Activated CD4-positive, alpha-beta memory T cell treated with anti-CD3 and anti-CD28 coated beads for 36 hours (primary cell): ENCODE measurements at regions not wholly inside any gene's neighbourhood (a gene's known extent, or its start where the extent isn't known, plus 50 kb on each side); places are given as distances from the start of the nearest gene placed in this dataset.
"Not testable (repeated sequence)": the region's sequence is repeated elsewhere in the genome, so short reads cannot be mapped to it uniquely, and the experiment has no call there.

Source experiments
- CTCF ChIA-PET: fragments of 350-600 bp; sonication (Branson Sonifier 250); formaldehyde crosslinking; loops from one replicate; lab custom pipeline; 2021; ENCODE audit warnings: antibody characterized with exemption, inconsistent platforms; lab: Charles Lee
- POLR2A ChIA-PET: fragments of 350-600 bp; sonication (Branson Sonifier 250); formaldehyde crosslinking; loops from one replicate; lab custom pipeline; 2021; ENCODE audit warnings: antibody characterized with exemption; lab: Charles Lee
- DNase-seq: peaks from one replicate; pipeline ENCODE4 v3.0.0-alpha.2; 2020
- H3K27ac Mint-ChIP-seq: one replicate; pipeline ENCODE4 v1.8.0; 2021; ENCODE audit warnings: mixed read lengths
- H3K27me3 Mint-ChIP-seq: one replicate; pipeline ENCODE4 v1.8.0; 2021; ENCODE audit warnings: mixed read lengths
- H3K36me3 Mint-ChIP-seq: one replicate; pipeline ENCODE4 v1.8.0; 2021; ENCODE audit warnings: mixed read lengths
- H3K4me1 Mint-ChIP-seq: one replicate; pipeline ENCODE4 v1.8.0; 2021; ENCODE audit warnings: low read depth, mixed read lengths
- H3K4me3 Mint-ChIP-seq: one replicate; pipeline ENCODE4 v1.8.0; 2021; ENCODE audit warnings: mild to moderate bottlenecking, mixed read lengths
- H3K9me3 Mint-ChIP-seq: one replicate; pipeline ENCODE4 v1.8.0; 2021; ENCODE audit warnings: mixed read lengths
- intact Hi-C: fragments of 100-400 bp; cut with micrococcal nuclease; formaldehyde crosslinking; loops from one replicate; pipeline ENCODE4 v1.15.1; 2023

GRCh38 chr13:23963184-23963931 lies 66.1 kb upstream of the C1QTNF9B start:
- no peaks in the 10 kb centered on the region for H3K27me3 Mint-ChIP-seq
- H3K9me3 Mint-ChIP-seq, result no peaks in the 10 kb centered on the region
- H3K4me3 Mint-ChIP-seq, result no peak overlapping the region
- ChIA-PET CTCF (interaction anchor here (1.4 kb wide), 1 partner anchor 257 kb away, joined by 4 read pairs; no protein-coding TSS in a partner anchor), POLR2A (no interaction called here)
- intact Hi-C loops, result loop anchor here (2.0 kb wide), 1 partner anchor 579 kb away; no protein-coding TSS in a partner anchor
- DNase-seq, result peak; percentile 38
- peak overlapping the region; percentile 68 for H3K27ac Mint-ChIP-seq
- peaks cover 38% of the 10 kb centered on the region for H3K4me1 Mint-ChIP-seq
- H3K36me3 Mint-ChIP-seq, result no peaks in the 10 kb centered on the region

- H3K27me3 Mint-ChIP-seq, result no peaks in the 10 kb centered on the region
- POLR2A ChIA-PET, result no interaction called here
- CTCF ChIA-PET, result no interaction called here
- no peaks in the 10 kb centered on the region for H3K36me3 Mint-ChIP-seq
- no peak overlapping the region for H3K4me3 Mint-ChIP-seq
- no peak for DNase-seq
- peaks cover 38% of the 10 kb centered on the region for H3K4me1 Mint-ChIP-seq
- H3K27ac Mint-ChIP-seq, result peak overlapping the region; percentile 68
- intact Hi-C loops, result loop anchor here (2.0 kb wide), 1 partner anchor 579 kb away; no protein-coding TSS in a partner anchor
- no peaks in the 10 kb centered on the region for H3K9me3 Mint-ChIP-seq
Observed at GRCh38 chr13:23963947-23964346, 66.6 kb upstream of the C1QTNF9B start.

GRCh38 chr13:23965346-23965745 lies 68.0 kb upstream of the C1QTNF9B start:
- POLR2A ChIA-PET, result no interaction called here
- Mint-ChIP-seq H3K36me3 (no peaks in the 10 kb centered on the region), H3K4me1 (peaks cover 34% of the 10 kb centered on the region), H3K9me3 (no peaks in the 10 kb centered on the region), H3K4me3 (no peak overlapping the region), H3K27me3 (no peaks in the 10 kb centered on the region), H3K27ac (no peak overlapping the region)
- CTCF ChIA-PET, result no interaction called here
- DNase-seq, result no peak
- intact Hi-C loops, result loop anchor here (5.0 kb wide), 1 partner anchor 213 kb away; no protein-coding TSS in a partner anchor

- Mint-ChIP-seq H3K4me1 (peaks cover 30% of the 10 kb centered on the region), H3K36me3 (no peaks in the 10 kb centered on the region), H3K9me3 (no peaks in the 10 kb centered on the region), H3K27me3 (no peaks in the 10 kb centered on the region), H3K4me3 (peak overlapping the region; percentile 51), H3K27ac (no peak overlapping the region)
- CTCF ChIA-PET, result interaction anchor here (0.6 kb wide), 1 partner anchor 44 kb away, joined by 3 read pairs; no protein-coding TSS in a partner anchor
- intact Hi-C loops, result loop anchor here (1.0 to 5.0 kb wide), 7 partner anchors 15 to 545 kb away; no protein-coding TSS in a partner anchor
- DNase-seq, result no peak
- POLR2A ChIA-PET, result interaction anchor here (1.3 kb wide), 1 partner anchor 12 kb away, joined by 4 read pairs; no protein-coding TSS in a partner anchor
Observed at GRCh38 chr13:23966221-23966690, 69.0 kb upstream of the C1QTNF9B start.

- H3K4me1 Mint-ChIP-seq, result peaks cover 30% of the 10 kb centered on the region
- peak; percentile 31 for DNase-seq
Observed at GRCh38 chr13:23966691-23967615, 69.7 kb upstream of the C1QTNF9B start.

GRCh38 chr13:23967792-23968191 lies 70.5 kb upstream of the C1QTNF9B start:
- H3K27me3 Mint-ChIP-seq, DNase-seq, H3K9me3 Mint-ChIP-seq, H3K4me3 Mint-ChIP-seq, H3K36me3 Mint-ChIP-seq, CTCF ChIA-PET: not testable (repeated sequence)
- Mint-ChIP-seq H3K4me1 (peaks cover 30% of the 10 kb centered on the region), H3K27ac (peak overlapping the region; percentile 58)
- intact Hi-C loops, result loop anchor here (2.0 to 5.0 kb wide), 5 partner anchors 13 to 307 kb away; no protein-coding TSS in a partner anchor
- POLR2A ChIA-PET, result interaction anchor here (0.6 kb wide), 1 partner anchor 1640 kb away, joined by 3 read pairs; no protein-coding TSS in a partner anchor

More at GRCh38 chr13:23966691-23967615, 69.7 kb upstream of the C1QTNF9B start:
- ChIA-PET CTCF (interaction anchor here (0.6 to 0.7 kb wide), 2 partner anchors 41 to 45 kb away, joined by 3 read pairs; no protein-coding TSS in a partner anchor), POLR2A (interaction anchor here (1.3 kb wide), 1 partner anchor 11 kb away, joined by 4 read pairs; no protein-coding TSS in a partner anchor)
- H3K36me3 Mint-ChIP-seq, result no peaks in the 10 kb centered on the region
- peak overlapping the region; percentile 51 for H3K4me3 Mint-ChIP-seq
- H3K9me3 Mint-ChIP-seq, result no peaks in the 10 kb centered on the region
- peak overlapping the region; percentile 83 for H3K27ac Mint-ChIP-seq
- no peaks in the 10 kb centered on the region for H3K27me3 Mint-ChIP-seq
- intact Hi-C loops, result loop anchor here (1.0 to 5.0 kb wide), 7 partner anchors 14 to 544 kb away; no protein-coding TSS in a partner anchor

GRCh38 chr13:23969647-23970046 lies 72.3 kb upstream of the C1QTNF9B start:
- peaks cover 19% of the 10 kb centered on the region for H3K4me1 Mint-ChIP-seq
- H3K27ac Mint-ChIP-seq, result no peak overlapping the region
- intact Hi-C loops, result loop anchor here (5.0 kb wide), 1 partner anchor 217 kb away; no protein-coding TSS in a partner anchor
- H3K36me3 Mint-ChIP-seq, result no peaks in the 10 kb centered on the region
- H3K27me3 Mint-ChIP-seq, result no peaks in the 10 kb centered on the region
- POLR2A ChIA-PET, result no interaction called here
- no peaks in the 10 kb centered on the region for H3K9me3 Mint-ChIP-seq
- H3K4me3 Mint-ChIP-seq, result no peak overlapping the region
- no peak for DNase-seq
- CTCF ChIA-PET, result no interaction called here

GRCh38 chr13:23979361-23980159 lies 82.3 kb upstream of the C1QTNF9B start:
- Mint-ChIP-seq H3K36me3 (no peaks in the 10 kb centered on the region), H3K27ac (peak overlapping the region; percentile 49), H3K4me1 (peaks cover 12% of the 10 kb centered on the region), H3K9me3 (no peaks in the 10 kb centered on the region), H3K4me3 (peak overlapping the region; percentile 67), H3K27me3 (peaks cover 21% of the 10 kb centered on the region)
- intact Hi-C loops, result loop anchor here (2.0 kb wide), 1 partner anchor 13 kb away; no protein-coding TSS in a partner anchor
- ChIA-PET POLR2A (no interaction called here), CTCF (interaction anchor here (1.3 to 1.7 kb wide), 2 partner anchors 19 to 58 kb away, joined by 4 to 6 read pairs; no protein-coding TSS in a partner anchor)
- peak; percentile 38 for DNase-seq

GRCh38 chr13:23980160-23980551 lies 82.9 kb upstream of the C1QTNF9B start:
- Mint-ChIP-seq H3K36me3 (no peaks in the 10 kb centered on the region), H3K27ac (peak overlapping the region; percentile 49), H3K4me1 (peaks cover 12% of the 10 kb centered on the region), H3K4me3 (peak overlapping the region; percentile 67), H3K27me3 (peaks cover 23% of the 10 kb centered on the region), H3K9me3 (no peaks in the 10 kb centered on the region)
- ChIA-PET CTCF (interaction anchor here (1.3 to 1.7 kb wide), 2 partner anchors 20 to 58 kb away, joined by 4 to 6 read pairs; no protein-coding TSS in a partner anchor), POLR2A (no interaction called here)
- intact Hi-C loops, result loop anchor here (2.0 kb wide), 1 partner anchor 13 kb away; no protein-coding TSS in a partner anchor
- peak; percentile 90 for DNase-seq

GRCh38 chr13:23983671-23984070 lies 86.4 kb upstream of the C1QTNF9B start:
- POLR2A ChIA-PET, result no interaction called here
- Mint-ChIP-seq H3K36me3 (no peaks in the 10 kb centered on the region), H3K4me1 (peaks cover 12% of the 10 kb centered on the region), H3K27ac (no peak overlapping the region), H3K4me3 (no peak overlapping the region), H3K27me3 (peaks cover 33% of the 10 kb centered on the region), H3K9me3 (no peaks in the 10 kb centered on the region)
- no peak for DNase-seq
- intact Hi-C loops, result no loop called here
- CTCF ChIA-PET, result interaction anchor here (1.0 kb wide), 1 partner anchor 240 kb away, joined by 3 read pairs; no protein-coding TSS in a partner anchor
